ENCODE measurements at regions not wholly inside any gene's neighbourhood (a gene's known extent, or its start where the extent isn't known, plus 50 kb on each side); places are given as distances from the start of the nearest gene placed in this dataset.

DNA sequence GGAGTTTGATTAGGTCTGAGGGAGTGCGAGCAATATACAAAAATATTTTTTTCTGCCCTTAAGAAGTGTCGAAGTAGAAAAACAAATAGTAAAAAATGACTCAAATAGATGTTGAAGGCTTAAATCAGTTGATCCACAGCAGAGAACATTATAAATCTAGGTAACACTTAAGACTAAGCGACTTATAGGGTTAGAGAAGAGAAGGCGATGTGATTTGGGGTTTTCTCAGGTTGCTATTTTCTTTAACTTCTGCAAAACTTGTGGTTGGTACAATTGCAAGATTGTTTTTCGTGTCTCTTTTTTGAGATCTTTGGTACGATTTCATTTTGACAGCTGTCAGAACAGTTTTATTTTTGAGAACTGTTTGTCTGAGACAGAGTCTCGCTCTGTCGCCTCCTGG, 1479.5 kb downstream of the PCDH7 start:
- DNase-seq, result no peak

DNA sequence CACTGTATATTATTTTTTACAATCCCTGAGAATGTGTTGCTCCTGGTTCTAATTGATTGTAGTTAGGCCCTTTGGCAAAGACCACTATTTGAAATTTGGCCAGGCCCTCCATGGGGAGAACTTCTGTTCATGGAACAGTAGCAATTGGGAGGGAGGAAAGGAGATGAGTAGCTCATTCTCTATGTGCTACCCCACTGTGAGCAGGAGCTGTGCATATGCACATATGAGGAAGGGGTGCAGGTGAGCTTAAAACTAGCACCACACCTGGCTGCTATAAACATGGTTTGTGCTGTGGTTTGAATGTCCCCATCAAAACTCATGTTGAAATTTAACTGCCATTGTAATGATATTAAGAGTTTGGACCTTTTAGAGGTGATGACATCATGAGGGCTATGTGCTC, 1483.2 kb downstream of the PCDH7 start:
- DNase-seq, result no peak

DNA sequence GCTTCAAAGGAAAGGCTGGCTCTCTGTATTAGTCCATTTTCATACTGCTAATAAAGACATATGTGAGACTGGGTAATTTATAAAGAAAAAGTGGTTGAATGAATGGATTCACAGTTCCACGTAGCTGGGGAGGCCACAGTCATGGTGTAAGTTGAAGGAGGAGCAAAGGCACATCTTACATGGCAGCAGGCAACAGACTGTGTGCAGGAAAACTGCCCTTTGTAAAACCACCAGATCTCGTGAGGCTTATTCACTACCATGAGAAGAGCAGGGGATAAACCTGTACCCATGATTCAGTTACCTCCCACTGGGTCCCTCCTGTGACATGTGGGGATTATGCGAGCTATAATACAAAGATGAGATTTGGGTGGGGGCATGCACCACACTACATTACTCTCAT, 1486.6 kb downstream of the PCDH7 start:
- DNase-seq, result no peak

DNA sequence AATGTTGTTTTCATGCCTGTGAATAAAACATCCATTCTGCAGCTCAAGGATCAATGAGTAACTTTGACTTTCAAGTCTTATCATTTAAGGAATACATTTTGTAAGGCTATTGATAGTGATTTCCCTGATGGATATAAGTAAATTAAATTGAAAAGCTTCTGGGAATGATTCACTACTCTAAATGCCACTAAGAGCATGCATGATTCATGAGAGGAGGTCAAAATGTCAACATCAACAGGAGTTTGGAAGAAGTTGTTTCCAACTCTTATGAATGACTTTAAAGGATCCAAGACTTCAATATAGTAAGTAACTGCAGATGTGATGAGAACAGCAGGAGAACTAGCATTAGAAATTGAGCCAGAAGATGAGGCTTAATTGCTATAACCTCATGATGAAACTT, 1487.3 kb downstream of the PCDH7 start:
- DNase-seq, result no peak

DNA sequence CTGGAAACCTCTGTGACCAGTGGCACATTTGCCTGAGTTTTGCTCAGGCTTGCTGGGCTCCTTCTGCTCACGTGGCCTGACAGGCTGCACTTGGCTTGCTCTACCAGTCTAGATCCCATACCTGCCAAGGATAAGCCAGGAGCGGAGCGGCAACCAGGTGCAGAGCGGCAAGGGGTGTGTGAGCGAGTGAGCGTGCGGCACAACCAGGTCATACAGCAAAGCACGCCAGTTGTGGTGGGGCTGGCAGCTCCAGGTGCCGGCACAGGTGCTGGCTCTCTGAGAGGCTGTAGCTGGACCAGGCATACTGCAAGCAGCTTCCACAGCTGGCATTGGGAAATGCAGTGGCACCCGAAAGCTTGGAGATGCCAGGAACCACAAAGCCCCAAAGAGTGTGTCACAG, 1495.1 kb downstream of the PCDH7 start:
- DNase-seq, result no peak

DNA sequence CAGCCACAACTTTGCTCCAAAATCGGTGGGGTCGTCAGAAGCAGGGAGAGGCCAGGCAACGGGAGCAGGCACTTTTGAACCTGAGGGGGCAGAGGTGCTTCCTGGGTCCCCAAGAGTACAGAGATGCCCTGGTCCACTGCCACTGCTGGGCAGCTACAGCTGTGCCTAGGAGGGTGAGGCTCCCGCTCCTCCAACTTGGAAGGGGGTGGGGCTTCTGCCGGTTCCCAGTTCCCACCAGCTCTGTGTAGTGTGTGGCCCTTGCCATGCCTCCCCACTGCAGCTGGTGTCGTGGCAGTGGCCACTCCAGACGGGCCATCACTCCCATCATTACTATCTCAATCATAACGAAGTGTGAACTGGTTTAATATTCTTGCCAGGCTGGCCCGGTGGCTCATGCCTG, 1496.3 kb downstream of the PCDH7 start:
- DNase-seq, result no peak

DNA sequence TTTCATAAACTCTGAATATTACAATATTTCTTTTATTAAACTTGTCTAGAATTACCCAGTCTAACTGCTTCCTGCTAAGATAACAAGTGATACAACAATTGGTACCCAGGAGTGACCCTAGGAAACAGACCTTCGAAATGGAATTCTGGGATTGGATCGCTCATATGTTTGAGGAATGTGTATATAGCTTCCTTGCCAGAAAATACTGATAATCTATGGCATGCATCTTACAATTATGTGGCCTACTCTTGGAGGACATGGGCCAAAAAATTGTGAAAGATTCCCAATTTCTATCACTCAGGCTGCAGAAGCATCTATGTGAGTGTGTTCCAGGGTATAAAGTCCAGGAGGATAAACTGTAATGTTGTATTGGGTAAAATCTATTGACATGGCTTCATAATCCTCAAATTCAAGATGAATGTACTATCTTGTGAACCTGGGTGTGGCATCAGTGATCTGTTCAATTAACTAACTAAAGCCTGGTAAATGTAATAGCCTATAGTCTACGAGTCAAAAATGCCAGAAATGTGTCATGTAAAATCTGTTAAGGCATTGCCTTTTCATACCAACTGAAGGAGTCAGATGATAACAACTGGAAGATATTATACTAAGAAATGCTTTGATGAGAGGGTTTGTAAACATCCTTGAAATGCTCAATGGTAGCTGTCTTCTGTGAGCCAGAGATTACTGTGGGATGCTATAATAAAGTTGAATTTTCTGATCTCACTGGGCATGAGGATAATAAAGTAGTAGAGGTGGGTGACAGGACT, 1499.3 kb downstream of the PCDH7 start:
- DNase-seq, result no peak

DNA sequence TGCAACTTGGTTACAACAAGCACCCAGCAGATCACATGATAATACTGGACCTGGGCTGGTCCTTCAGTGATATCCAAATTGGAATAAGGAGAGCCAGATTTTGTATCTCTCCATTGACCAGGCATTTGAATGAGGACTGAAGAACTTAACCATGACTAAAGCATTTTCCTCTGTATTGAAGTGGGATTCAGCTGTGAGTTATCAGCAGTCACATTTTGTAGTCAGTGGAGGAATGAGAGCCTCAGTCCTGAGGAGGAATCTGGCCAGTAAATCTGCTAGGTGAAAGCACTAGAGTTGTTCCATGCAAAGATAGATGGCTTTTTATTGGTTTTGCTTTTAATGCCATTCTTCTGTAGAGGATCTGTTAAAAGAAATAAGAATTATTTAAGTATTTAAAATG, 1506.0 kb downstream of the PCDH7 start:
- no peak for DNase-seq

DNA sequence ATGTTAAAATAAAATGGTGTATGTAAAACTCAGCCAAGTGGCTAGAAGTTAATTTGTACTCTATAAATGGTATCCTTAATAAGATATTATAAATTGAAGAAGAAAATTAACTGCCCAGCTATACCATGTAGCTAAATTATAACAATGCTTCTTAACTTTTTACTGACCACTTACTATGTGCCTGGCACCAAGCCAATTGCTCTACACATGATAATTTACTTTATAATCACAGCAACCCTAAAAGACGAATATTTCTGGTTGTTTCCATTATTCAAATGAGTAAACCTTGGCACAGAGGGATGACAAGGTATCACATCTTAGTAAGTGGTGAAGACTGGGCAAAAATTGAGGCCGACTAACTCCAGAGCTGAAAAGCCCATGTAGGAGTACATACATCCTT, 1506.6 kb downstream of the PCDH7 start:
- no peak for DNase-seq

DNA sequence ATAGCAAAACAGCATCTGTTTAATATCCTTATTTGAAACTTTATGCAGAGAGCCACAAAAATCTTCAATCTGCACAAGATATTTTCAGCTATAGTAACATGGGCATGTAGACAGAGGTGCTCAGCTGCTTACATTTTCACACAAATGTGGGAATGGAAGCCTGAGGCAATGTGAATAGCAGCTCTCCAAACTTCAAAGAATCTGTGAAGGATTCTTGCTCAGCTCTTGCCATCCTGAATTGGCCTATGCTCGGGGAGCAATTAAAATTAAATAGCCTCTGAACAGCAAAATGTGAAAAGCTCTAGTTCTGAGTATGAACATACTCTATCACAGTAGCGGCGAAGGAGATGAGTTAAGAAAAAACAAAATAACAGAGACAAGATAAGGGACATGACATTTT, 1523.8 kb downstream of the PCDH7 start:
- DNase-seq, result no peak

DNA sequence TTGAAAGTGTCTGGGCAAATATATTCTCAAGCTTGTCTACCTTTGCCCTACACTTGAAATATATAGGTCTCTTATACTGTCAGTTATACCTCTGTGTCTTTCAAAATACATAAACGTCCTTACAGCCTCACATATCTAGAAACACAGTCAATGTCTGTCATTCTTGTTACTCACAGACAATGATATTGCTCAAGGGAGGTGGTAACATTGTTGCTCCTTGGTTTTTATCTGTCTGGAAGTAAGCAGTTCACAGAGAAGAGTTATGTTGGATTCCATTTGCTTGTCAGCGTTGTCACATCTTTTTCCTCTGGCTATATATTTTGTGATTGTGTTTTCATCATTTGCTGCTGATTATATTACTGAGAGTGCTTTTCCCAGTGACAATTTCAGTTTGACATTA, 1528.9 kb downstream of the PCDH7 start:
- DNase-seq, result no peak

DNA sequence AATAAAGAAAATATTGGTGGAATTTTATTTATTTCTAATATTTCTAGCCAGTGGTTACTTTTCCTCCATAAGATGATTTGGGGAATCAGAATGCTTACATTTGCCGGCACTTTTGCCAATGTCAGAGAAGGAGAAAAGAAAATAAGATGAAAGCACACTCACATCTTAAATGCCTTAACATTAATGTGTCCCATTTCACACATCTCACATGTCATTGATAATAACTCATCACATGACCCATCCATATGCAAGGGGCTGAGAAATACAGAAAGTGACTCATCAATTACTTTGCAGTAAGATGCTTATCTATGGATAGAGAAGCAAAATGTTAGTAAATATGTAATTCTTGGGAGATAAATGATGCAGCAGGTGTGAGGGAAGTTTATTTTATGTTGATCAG, 1531.0 kb downstream of the PCDH7 start:
- DNase-seq, result no peak

DNA sequence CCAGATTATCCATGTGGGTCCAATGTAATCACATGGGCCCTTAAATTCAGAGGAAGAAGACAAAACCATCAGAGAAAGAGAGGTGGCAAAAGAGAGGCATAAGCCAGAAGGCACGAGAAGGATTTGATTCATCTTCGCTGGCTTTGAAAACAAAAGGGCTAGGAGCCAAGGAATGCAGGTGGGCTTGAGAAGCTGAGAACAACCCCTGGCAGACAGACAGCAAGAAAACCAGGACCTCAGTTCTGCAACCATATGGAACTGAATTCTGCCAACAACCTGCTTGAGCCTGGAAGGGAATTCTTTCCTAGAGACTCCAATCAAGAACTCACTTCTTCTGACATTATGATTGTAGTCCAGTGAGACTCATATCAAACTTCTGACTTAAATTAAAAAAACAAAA, 1531.8 kb downstream of the PCDH7 start:
- no peak for DNase-seq

DNA sequence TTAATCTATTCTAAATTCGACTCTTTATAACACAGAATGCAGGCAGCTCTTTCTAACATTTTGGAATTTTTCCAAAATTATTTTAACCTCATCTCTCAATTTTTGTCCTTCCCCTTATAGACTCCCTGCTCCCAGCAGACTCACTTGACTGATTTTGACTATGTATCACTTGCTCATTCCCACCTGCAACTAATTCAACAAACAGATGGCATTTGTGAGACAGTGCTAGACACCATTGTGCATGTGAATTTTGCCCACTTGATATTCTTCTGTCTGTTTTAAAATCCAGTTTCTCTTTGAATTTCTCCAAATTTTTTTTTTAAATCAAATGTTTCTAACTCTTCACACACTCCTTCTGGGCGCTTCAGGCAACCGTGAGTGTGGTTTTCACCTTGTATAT, 1534.0 kb downstream of the PCDH7 start:
- no peak for DNase-seq

DNA sequence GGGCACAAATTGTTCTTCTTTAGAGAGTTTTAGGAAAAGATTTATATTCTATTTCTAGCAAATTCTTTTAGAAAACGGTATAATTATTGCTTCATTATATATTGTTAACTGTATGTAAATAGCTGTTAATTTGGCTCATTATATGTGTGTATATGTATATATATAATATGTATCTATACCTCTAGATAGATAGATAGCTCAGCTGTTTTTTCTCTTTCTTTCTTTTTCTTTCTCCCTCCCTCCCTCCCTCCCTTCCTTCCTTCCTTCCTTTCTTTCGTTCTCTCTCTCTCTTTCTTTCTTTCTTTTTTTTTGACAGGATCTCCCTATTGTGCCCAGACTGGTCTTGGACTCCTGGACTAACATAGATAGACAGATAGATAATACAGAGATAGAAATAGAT, 1538.8 kb downstream of the PCDH7 start:
- no peak for DNase-seq

DNA sequence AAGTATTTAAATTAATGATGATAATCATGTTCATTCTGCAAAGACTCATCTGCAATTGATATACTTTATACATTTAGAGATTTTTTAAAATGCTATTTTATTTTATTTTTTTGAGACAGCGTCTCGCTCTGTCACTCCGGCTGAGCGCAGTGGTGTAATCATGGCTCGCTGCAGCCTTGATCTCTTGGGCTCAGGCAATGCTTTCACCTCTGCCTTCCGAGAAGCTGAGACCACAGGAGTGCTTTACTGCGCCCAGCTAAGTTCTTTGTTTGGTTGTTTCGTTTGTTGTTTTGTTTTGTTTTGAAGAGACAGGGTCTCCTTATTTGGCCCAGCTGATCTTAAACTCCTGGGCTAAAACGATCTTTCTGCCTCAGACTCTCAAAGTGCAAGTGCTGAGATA, 1541.0 kb downstream of the PCDH7 start:
- DNase-seq, result no peak

DNA sequence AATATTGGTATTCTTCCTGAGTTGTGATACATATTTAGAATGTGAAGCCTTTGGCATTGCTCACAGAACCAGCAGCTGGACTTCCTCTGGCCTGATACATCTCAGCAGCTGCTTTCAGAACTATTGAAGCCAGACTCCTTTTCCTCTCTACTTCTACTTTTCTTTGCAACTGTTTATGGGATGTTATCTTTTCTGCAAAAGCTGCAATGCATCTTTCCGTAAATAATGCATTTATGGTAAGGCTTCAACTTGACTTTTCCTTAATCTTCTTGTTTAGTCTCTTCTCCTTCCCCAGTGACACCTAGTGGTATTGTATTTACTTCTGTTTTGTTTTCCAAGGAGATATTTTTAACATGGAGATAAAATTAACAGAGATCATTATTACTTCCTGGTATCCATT, 1548.7 kb downstream of the PCDH7 start:
- DNase-seq, result no peak

DNA sequence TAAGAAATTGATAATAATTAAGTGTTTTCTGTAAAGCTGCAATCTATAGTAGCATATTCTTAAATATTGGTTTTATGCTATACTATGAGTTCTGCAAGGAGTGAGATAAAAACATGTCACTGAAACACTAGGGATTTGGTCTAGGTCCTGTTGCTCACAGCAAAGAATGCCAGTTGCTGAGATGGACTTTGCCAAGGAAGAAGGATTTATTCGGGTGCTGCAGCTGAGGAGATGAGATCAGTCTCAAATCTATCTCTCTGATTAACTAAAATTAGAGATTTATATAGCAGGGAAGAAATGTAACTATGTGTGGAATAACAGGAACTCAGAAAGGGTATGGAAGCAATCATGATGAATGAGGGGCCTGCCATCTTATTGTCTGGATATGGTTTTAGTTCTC, 1569.9 kb downstream of the PCDH7 start:
- no peak for DNase-seq

DNA sequence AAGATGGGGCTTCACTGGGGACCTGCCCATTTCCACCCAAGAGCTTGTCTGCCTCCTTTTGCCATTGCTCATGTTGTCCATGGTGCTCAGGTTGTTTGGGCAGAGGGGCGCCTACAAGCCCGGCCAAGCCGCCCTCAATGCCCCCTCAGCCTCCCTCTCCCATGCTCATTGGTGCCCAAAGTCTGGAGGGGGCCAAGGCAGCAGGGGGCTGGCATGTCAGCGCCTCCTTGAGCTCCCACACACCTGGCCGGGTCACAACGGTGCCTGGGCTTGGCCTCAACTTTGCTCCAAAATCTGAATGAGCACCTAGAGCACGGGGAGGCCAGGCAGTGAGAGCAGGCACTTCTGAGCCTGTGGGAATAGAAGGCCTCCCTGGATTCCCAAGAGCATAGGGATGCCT, 1598.8 kb downstream of the PCDH7 start:
- DNase-seq, result no peak

DNA sequence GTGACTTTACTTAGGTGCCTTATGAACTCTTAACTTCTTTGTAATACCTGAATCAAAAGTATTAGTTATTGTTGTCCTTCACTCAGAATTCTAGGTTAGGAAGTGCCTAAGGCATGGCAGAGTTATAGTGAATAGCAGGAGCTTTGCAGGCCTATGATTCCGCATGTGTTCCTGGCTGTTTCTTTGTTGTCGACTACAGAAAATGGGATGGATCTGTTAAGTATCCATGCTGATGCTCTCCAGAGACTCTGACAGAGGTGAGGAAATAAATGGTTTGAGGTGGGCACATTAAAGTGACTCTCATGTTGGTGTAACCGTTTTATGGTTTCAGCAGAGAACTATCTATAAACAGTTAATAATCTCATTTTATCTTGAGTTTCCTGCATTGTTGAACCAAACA, 1601.3 kb downstream of the PCDH7 start:
- DNase-seq, result no peak

DNA sequence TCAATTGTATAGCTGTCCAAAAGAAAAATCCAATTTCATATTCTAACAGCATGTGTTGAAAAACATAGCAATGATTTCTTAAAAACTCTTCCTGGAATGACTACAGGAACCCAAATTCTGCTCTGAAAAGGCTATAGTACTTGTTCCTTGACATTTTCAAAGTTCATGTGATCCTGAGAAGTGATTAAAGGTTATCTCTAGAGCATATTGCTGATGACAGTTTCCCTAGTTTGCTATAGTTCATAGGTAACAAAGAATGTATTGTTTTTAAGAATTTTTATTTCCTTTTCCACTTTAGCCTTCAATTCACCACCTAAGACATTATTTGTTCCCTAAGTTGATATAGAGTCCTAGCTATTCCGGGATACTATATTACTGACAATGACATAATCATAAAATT, 1614.6 kb downstream of the PCDH7 start:
- no peak for DNase-seq

DNA sequence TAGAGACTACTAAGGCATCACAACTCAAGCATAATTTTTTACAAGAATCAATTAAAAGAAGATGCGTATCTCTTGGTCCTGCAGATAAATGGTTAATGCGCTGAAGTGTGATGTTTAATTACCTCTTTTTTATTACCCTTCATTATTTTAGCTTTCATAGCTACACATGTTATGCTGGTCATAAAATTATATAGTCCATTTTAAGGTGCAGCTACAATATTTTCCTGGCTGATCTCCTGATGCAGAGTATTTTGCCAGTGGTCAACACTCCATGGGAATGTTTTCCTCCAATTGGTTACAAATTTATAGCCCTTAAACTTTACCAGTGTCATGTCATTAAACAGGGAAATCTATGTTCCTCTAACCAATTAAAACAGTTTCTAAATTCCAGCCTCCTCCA, 1617.2 kb downstream of the PCDH7 start:
- DNase-seq, result no peak

DNA sequence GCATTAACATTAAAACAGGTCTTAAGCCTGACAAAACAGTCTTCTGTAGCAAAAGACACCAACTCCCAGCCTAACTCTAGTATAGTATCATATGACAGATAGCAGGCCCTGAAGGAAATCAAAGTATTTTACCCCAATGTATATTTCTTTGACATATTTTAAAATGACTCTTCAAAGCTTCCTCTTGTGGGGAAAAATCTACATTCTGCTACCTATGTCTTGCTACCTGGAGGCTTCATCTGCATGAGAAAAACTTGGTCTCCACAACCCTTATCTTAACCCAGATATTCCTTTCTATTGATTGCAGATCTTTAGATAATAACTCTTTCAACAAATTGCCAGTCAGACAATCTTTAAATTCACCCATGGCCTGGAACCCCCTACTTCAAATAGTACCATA, 1620.4 kb downstream of the PCDH7 start:
- DNase-seq, result no peak

DNA sequence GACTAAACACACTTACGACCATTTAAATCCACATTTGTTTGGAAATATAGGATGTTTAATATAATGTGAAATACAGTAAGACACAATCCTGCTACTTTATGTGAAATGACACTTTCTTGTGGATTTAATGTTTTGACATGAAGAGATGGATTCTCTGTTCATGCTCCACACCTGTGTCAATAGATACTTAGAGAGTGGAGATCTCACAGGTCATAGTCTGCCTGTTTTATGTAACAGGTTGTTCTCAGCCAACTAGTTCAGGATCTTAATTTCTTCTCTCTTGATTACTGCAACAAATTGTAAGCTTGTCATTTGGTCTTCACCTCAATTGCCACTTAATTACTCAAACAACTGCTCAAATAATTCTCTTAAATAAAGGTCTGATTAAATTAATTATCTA, 1621.2 kb downstream of the PCDH7 start:
- no peak for DNase-seq

DNA sequence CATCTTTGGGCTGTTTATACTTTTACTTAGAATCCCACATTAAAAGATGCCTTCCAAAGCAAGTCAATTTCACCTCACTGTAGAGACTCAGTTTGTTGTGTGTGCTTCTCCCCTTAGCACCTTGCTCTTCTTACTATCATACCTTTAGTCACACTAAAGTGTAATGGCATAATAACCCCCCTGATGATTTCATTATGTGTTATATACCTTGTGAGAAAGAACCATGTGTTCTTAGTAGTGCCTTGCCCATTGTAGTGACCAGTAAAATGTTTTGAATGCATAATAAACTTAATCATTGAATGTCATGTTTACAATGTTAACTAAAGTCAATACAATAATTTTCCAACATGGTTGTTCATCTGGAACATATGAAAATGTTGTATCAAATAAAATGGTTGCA, 1621.9 kb downstream of the PCDH7 start:
- no peak for DNase-seq

DNA sequence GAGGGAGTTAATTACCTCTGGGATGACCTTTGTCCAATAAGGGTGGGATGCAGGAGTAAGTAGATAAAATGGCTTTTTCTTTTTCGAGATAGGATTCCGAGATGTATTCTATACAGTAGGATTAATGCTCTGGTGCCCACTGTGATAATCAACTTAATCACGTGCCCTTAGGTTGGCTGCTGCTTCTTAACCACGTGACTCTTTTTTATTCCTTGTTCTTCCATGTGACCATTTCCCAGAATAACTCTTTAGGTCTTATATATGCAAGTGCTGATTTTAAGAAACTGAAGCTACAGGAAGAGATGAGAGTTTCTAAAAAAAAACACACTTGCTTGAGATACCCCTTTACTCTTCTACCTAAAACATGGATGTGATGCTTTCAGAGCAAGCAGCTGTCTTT, 1628.9 kb downstream of the PCDH7 start:
- no peak for DNase-seq
